CD14-positive monocyte (primary cell): ENCODE measurements at regions not wholly inside any gene's neighbourhood (a gene's known extent, or its start where the extent isn't known, plus 50 kb on each side); places are given as distances from the start of the nearest gene placed in this dataset.

ENCODE experiments used
- DNase-seq, 3 donors: peaks; one replicate each; pipeline ENCODE4 v3.0.0-alpha.2; 2011 to 2022
- H2AFZ ChIP-seq: 2 replicates; pipeline ENCODE4 v1.6.0; 2012; ENCODE audit warnings: mild to moderate bottlenecking, low read depth, low read length, inconsistent platforms; ENCODE audit not compliant: insufficient read depth, poor library complexity, severe bottlenecking
- H3K27ac ChIP-seq, 2 donors: 1 replicate in 1 of 2; 2 replicates in 1 of 2; pipeline ENCODE4 v1.5.1; 2012 to 2013; ENCODE audit warnings: low read length in 2 of 2, control low read depth in 1 of 2, inconsistent platforms in 1 of 2, low read depth in 1 of 2, mild to moderate bottlenecking in 1 of 2
- H3K27me3 ChIP-seq, 2 donors: one replicate each; pipeline versions ENCODE4 v1.6.0 to v1.6.1; 2011 to 2013; ENCODE audit warnings: low read length in 2 of 2; ENCODE audit not compliant: control insufficient read depth in 2 of 2, insufficient read depth in 2 of 2
- H3K36me3 ChIP-seq, 2 donors: replicated peaks in 1 of 2; 1 replicate in 1 of 2; 2 replicates in 1 of 2; pipeline versions ENCODE4 v1.5.1 to v1.6.1; 2012 to 2013; ENCODE audit warnings: low read length in 2 of 2, control low read depth in 1 of 2, inconsistent platforms in 1 of 2, mild to moderate bottlenecking in 1 of 2; ENCODE audit not compliant: insufficient read depth in 2 of 2, control insufficient read depth in 1 of 2
- H3K4me1 ChIP-seq, 2 donors: 1 replicate in 1 of 2; 2 replicates in 1 of 2; pipeline versions ENCODE4 v1.5.1 to v1.6.1; 2012 to 2013; ENCODE audit warnings: low read length in 2 of 2, control low read depth in 1 of 2, inconsistent platforms in 1 of 2, mild to moderate bottlenecking in 1 of 2, moderate library complexity in 1 of 2; ENCODE audit not compliant: insufficient read depth in 2 of 2, control insufficient read depth in 1 of 2
- H3K4me2 ChIP-seq: replicated peaks from 2 replicates; pipeline ENCODE3; 2012; ENCODE audit warnings: low read length, moderate library complexity, mild to moderate bottlenecking; ENCODE audit not compliant: poor library complexity, severe bottlenecking; ENCODE audit errors: extremely low read depth
- H3K4me3 ChIP-seq, 3 experiments: fragments of 200-600 bp in 1 of 3; sonication (generic) in 1 of 3; replicated peaks in 1 of 3; 1 replicate in 2 of 3; 2 replicates in 1 of 3; pipeline ENCODE4 v1.5.1; 2011 to 2013; ENCODE audit warnings: low read length in 3 of 3, mild to moderate bottlenecking in 3 of 3, control low read depth in 2 of 3, low read depth in 2 of 3, inconsistent platforms in 1 of 3, moderate library complexity in 1 of 3
- H3K79me2 ChIP-seq: 2 replicates; pipeline ENCODE4 v1.6.0; 2012; ENCODE audit warnings: mild to moderate bottlenecking, control low read depth, inconsistent platforms, low read length, moderate library complexity; ENCODE audit not compliant: insufficient read depth
- H3K9ac ChIP-seq: 2 replicates; pipeline ENCODE4 v1.6.0; 2017; ENCODE audit warnings: low read length, mild to moderate bottlenecking; ENCODE audit not compliant: insufficient read depth, poor library complexity, severe bottlenecking
- H3K9me3 ChIP-seq, 2 donors: replicated peaks in 1 of 2; 1 replicate in 1 of 2; 2 replicates in 1 of 2; pipeline versions ENCODE4 v1.5.1 to v1.6.1; 2012 to 2013; ENCODE audit warnings: low read length in 2 of 2, control low read depth in 1 of 2; ENCODE audit not compliant: control insufficient read depth in 1 of 2, insufficient read depth in 1 of 2
- H4K20me1 ChIP-seq: 2 replicates; pipeline ENCODE4 v1.6.0; 2012; ENCODE audit warnings: mild to moderate bottlenecking, low read length, control low read depth, moderate library complexity; ENCODE audit not compliant: insufficient read depth
- H3K27ac Mint-ChIP-seq, 7 donors: one replicate each; pipeline ENCODE4 v1.8.0; 2020; ENCODE audit warnings: mild to moderate bottlenecking in 7 of 7, mixed read lengths in 7 of 7, moderate library complexity in 6 of 7, inconsistent platforms in 2 of 7
- H3K27me3 Mint-ChIP-seq, 3 donors: one replicate each; pipeline ENCODE4 v1.8.0; 2021 to 2022; ENCODE audit warnings: low read depth in 3 of 3, mild to moderate bottlenecking in 3 of 3, mixed read lengths in 3 of 3, moderate library complexity in 3 of 3, inconsistent platforms in 1 of 3
- H3K36me3 Mint-ChIP-seq, 2 donors: one replicate each; pipeline ENCODE4 v1.8.0; 2020; ENCODE audit warnings: mixed read lengths in 2 of 2, inconsistent platforms in 1 of 2, mild to moderate bottlenecking in 1 of 2
- H3K4me1 Mint-ChIP-seq: one replicate; pipeline ENCODE4 v1.8.0; 2020; ENCODE audit warnings: mild to moderate bottlenecking, mixed read lengths
- H3K4me3 Mint-ChIP-seq, 2 donors: one replicate each; pipeline ENCODE4 v1.8.0; 2020; ENCODE audit warnings: mild to moderate bottlenecking in 2 of 2, mixed read lengths in 2 of 2, moderate library complexity in 1 of 2
- H3K9me3 Mint-ChIP-seq, 7 donors: one replicate each; pipeline ENCODE4 v1.8.0; 2020 to 2022; ENCODE audit warnings: mixed read lengths in 7 of 7, mild to moderate bottlenecking in 6 of 7, moderate library complexity in 6 of 7, inconsistent platforms in 2 of 7
- WGBS: methylation state at CpG from one replicate; pipeline ENCODE4 v1.1.5; 2013; ENCODE audit warnings: missing lambda C conversion rate; ENCODE audit not compliant: insufficient coverage; 5-methylcytosine and 5-hydroxymethylcytosine counted together
- intact Hi-C, 2 donors: fragments of 100-400 bp; cut with micrococcal nuclease; formaldehyde crosslinking; loops; one replicate each; pipeline versions ENCODE4 v1.15.0 to v1.15.1; 2023
- TF ChIP-seq, protein P1 (sequence below): fragments of 200-600 bp; IDR thresholded peaks from one replicate; pipeline ENCODE4 v1.8.0; 2022; ENCODE audit warnings: antibody characterized with exemption, mild to moderate bottlenecking

DNA sequence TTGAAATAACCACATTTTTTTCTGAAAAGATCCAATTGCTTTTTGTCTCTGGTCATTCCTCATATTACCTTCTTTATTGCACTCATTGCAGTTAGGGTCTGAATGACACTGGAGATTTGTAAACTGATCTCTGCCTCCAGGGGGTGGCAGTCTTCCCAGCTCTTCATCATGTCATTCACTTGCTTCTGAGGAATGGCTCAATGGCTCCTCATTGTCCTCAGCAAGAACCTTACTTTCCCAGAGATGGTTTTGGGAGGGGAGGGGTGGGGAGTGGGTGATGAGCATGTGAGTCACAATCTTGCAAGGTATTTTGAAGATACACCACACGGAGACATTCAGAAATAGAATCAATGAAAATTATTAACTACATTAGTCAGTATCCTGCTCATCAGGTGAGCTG lies 159.8 kb upstream of the GAS1 start:
- intact Hi-C loops: no loop called here
- no peaks in the 10 kb centered on the region for H3K36me3 Mint-ChIP-seq

DNA sequence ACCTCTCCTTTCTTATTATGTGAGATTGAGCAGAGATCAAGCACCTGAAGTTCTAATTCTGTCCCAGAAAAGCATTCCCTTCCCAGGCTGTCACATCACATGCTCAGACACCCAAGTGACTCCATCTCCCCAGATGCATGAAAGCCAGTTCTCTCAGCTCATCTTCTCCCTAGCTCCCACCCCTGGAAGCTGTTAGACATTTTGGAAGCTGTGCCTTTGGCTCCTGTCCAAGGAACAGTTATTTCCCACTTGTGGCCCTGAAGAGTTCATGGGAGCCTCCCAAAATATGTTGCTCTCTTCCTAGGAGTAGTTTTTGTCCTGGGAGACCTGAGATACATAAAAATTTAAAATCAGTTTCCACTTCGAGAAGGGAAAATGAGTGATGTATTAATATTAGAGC lies 161.4 kb upstream of the GAS1 start:
- WGBS: no CpG with 5 or more reads among the region's 1 CpG
- no peaks in the 10 kb centered on the region for H3K79me2 ChIP-seq
- no peak overlapping the region for H3K27ac ChIP-seq
- H3K36me3 ChIP-seq: no peaks in the 10 kb centered on the region
- Mint-ChIP-seq H3K27ac (no peak overlapping the region), H3K36me3 (no peaks in the 10 kb centered on the region), H3K4me1 (no peaks in the 10 kb centered on the region), H3K27me3 (peaks cover 0 to 2% (median 1%) of the 10 kb centered on the region in 3 donors), H3K4me3 (no peak overlapping the region), H3K9me3 (peaks cover 0 to 8% (median 3%) of the 10 kb centered on the region in 7 donors)
- H3K4me2 ChIP-seq: no peak overlapping the region
- no peak for DNase-seq
- no peak overlapping the region for H3K9ac ChIP-seq
- H2AFZ ChIP-seq: no peak overlapping the region
- no peak overlapping the region for H3K4me3 ChIP-seq
- intact Hi-C loops: no loop called here
- H3K4me1 ChIP-seq: no peaks in the 10 kb centered on the region
- H3K27me3 ChIP-seq: no peaks in the 10 kb centered on the region
- H4K20me1 ChIP-seq: no peaks in the 10 kb centered on the region
- H3K9me3 ChIP-seq: no peaks in the 10 kb centered on the region
- TF ChIP-seq, protein P1, sequence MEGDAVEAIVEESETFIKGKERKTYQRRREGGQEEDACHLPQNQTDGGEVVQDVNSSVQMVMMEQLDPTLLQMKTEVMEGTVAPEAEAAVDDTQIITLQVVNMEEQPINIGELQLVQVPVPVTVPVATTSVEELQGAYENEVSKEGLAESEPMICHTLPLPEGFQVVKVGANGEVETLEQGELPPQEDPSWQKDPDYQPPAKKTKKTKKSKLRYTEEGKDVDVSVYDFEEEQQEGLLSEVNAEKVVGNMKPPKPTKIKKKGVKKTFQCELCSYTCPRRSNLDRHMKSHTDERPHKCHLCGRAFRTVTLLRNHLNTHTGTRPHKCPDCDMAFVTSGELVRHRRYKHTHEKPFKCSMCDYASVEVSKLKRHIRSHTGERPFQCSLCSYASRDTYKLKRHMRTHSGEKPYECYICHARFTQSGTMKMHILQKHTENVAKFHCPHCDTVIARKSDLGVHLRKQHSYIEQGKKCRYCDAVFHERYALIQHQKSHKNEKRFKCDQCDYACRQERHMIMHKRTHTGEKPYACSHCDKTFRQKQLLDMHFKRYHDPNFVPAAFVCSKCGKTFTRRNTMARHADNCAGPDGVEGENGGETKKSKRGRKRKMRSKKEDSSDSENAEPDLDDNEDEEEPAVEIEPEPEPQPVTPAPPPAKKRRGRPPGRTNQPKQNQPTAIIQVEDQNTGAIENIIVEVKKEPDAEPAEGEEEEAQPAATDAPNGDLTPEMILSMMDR: no peak

More for the DNA sequence above, 159.8 kb upstream of the GAS1 start:
- Histone ChIP-seq H3K9ac (no peak overlapping the region), H3K36me3 (no peaks in the 10 kb centered on the region), H3K27me3 (no peaks in the 10 kb centered on the region), H4K20me1 (no peaks in the 10 kb centered on the region), H3K4me2 (no peak overlapping the region), H3K27ac (no peak overlapping the region), H3K4me1 (no peaks in the 10 kb centered on the region), H3K79me2 (no peaks in the 10 kb centered on the region), H3K9me3 (no peaks in the 10 kb centered on the region), H3K4me3 (no peak overlapping the region), H2AFZ (no peak overlapping the region)
- Mint-ChIP-seq H3K4me1 (no peaks in the 10 kb centered on the region), H3K27ac (no peak overlapping the region), H3K4me3 (no peak overlapping the region), H3K27me3 (peaks cover 0 to 2% (median 1%) of the 10 kb centered on the region in 3 donors), H3K9me3 (peaks cover 0 to 9% (median 5%) of the 10 kb centered on the region in 7 donors)
- TF ChIP-seq, protein P1: no peak
- no CpG with 5 or more reads among the region's 1 CpG for WGBS
- no peak for DNase-seq
